Fibroblast of the aortic adventitia (primary cell): ENCODE measurements at regions not wholly inside any gene's neighbourhood (a gene's known extent, or its start where the extent isn't known, plus 50 kb on each side); places are given as distances from the start of the nearest gene placed in this dataset.

Source experiments
- DNase-seq: peaks from one replicate; pipeline ENCODE4 v3.0.0-alpha.2; 2010; ENCODE audit warnings: low read depth
- H3K4me3 ChIP-seq: 2 replicates; pipeline ENCODE4 v1.5.1; 2011; ENCODE audit warnings: low read depth, mild to moderate bottlenecking, control low read depth, low read length, moderate library complexity
- CTCF ChIP-seq: IDR thresholded peaks from 2 replicates; pipeline ENCODE4 v1.5.1; 2011; ENCODE audit warnings: mild to moderate bottlenecking, low read length, control low read depth, inconsistent platforms; ENCODE audit not compliant: insufficient read depth

DNA sequence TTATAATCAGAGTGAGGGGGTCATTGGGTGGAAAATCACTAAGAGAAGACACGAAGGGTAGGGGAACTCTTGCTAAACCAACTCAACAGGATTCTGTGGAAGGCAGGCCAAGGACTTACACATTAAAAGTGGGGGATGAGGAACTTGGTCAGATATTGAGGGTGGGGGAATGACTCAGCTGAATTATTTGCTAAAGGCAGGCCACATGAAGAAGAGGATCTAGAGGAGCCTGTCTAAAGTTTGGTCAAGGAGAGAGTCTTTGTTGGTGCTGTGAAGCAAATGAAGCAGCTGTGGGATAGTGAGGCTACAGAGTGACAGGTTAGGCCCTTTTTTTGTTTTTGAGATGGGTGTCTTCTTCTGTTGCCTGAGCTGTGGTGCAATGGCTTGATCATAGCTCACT, 63.9 kb upstream of the SPRY4 start:
- DNase-seq: peak; percentile 20
- TF ChIP-seq CTCF: no peak
- H3K4me3 ChIP-seq: no peak overlapping the region

DNA sequence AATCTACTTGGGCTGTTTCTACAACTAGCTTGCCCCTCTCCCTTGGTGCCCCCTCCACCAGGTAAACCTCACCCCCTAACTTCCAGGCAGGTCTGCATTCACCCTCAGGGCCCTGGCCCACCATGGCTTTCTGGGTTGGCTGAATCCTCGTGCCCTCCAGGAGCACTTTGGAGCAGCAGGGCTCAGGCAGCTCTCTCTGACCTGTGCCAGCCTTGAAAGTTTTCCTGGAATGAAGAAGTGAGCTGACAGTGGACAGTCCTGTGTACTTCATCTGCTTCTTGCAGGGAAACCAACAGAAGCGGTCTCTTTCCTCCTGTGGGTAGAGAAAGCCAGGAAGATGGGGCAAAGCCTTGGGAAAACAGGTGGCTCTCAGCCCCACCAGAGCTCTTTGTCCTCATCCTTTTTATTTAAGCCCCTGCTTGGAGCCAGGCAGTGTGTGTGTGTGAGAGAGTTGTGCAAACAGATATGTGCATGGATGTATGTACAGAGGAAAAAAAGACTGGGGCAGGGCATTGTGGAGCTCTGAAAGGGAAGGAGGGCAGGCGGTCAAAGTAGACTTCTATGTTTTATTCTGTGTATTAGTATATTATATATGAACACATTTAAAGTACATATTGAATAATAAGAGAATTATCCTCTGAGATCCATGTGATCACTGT, 62.3 kb upstream of the SPRY4 start:
- no peak for TF ChIP-seq CTCF
- H3K4me3 ChIP-seq: no peak overlapping the region
- no peak for DNase-seq

DNA sequence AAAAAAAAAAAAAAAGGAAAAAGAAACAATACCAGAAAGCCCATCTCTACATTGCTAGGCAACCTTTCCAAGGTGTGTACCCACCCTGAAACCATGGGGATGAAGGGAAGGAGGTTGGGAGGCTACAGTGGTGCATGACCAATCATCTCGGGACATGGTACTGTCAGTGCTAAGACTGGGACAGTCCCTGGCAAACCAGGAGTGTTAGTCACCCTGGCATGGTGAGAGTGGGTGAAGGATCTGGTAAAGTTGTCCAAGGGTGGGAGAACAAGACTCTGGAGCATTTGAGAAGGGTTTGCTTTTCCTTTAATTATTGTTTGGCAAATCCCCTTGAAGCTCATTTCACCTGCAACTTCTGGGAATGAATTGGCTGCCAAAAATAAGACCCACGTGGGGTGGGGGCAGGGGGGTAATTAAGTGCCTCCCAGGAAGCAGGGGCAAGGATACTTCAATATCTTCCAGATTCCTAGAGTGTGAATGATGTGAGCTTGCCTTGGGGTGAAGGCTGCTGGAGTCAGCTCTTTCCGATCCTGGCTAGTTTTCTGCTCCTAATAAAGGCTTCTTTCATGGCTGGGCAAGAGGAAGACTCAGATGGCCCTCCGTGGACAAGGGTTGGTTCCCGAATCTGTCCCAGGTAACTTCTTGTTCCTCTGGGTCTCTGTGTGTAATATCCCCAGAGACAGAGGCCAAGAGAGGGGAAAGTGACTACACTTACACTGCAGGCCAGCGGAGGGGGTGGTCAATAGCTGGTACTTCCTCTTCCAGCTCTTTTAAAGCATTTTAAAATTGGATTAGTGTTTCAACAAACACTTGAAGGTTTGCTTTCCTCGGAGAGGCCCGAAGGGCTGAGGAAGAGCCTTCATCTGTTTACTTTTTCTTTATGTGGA, 61.6 kb upstream of the SPRY4 start:
- no peak for TF ChIP-seq CTCF
- DNase-seq: no peak
- no peak overlapping the region for H3K4me3 ChIP-seq

DNA sequence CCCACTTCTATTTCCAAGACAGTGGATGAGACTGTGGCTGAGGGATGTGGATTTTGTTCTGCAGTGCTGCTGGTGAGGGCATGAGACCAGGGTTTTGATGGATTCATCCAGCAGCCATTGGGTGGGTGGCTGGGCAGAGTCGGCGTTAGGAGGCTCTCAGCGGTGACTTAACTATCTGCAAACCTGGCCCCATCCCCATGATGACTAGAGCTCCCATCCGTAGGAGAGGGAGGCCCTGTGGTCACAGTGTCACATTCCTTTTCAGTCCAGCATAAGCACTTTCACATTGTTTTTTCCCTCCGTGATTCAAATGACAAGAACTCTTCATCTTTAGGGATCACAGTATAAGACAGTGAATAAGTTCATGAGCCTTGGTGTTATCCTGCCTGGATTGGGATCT, 60.4 kb upstream of the SPRY4 start:
- DNase-seq: peak; percentile 25
- no peak overlapping the region for H3K4me3 ChIP-seq
- TF ChIP-seq CTCF: no peak

GRCh38 chr5:142384014-142384413, 59.2 kb upstream of the SPRY4 start:
- no peak for TF ChIP-seq CTCF
- no peak overlapping the region for H3K4me3 ChIP-seq
- DNase-seq: no peak

- no peak overlapping the region for H3K4me3 ChIP-seq
- no peak for TF ChIP-seq CTCF
- no peak for DNase-seq
Observed at GRCh38 chr5:142382186-142382585, 57.4 kb upstream of the SPRY4 start.
